IPS DF 4.7 (cell line): ENCODE measurements at regions not wholly inside any gene's neighbourhood (a gene's known extent, or its start where the extent isn't known, plus 50 kb on each side); places are given as distances from the start of the nearest gene placed in this dataset.

Source experiments
- DNase-seq: peaks from one replicate; pipeline ENCODE4 v3.0.0-alpha.2; 2013; ENCODE audit warnings: low spot score; ENCODE audit errors: extremely low read depth

GRCh38 chr6:10248378-10248843 is 166.5 kb downstream of the TFAP2A start:
- DNase-seq: no peak

DNA sequence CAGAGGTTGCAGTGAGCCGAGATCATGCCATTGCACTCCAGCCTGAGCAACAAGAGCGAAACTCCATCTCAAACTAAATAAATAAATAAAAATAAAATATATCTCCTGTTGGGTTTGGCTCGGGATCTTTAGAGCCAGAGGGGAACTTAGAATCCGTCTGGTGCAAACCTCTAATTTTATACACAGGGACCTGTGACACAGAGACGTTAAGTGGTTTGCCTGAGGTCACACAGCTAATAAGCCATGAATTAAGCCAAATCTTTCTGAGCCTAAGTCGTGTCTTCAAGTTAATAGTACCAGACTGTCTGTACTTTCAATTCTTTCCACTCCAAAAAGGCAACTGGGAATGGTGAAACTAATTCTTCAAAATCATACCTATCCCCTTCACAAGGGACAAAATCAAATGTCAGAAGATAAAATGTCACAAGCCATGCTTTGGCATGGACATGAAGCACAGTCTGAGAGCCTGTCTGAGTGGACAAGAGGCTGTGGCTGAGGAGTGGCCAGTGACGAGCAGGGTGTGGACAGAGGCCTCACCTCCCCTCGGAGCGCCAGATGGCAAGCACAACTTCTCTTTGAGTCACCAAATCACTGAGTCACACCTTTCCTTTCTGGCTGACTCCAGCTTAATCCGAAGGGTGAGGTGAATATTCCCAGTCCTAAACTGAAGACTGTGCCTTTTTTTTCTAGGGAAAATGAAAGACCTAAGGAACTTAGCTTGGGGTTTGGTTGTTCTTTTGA is 177.4 kb downstream of the TFAP2A start:
- DNase-seq: no peak

DNA sequence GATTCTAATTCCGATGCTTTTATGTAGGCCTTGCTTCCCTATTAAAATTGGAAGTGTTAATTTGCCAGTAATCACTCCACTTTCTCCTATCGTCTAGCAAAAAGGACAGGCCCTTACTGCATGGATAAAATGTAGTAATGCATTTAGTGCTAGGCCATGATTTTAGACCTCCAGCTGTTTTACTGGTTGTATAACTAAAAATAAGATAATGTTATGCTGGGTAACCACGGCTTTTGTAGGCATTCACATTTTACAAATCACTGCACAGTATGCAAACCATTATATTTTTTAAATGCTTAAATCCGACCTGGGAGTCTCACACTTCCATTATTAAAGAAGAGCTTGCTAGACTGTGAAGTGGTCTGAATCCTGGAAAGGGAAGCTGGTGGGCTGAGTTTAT is 179.5 kb downstream of the TFAP2A start:
- no peak for DNase-seq

DNA sequence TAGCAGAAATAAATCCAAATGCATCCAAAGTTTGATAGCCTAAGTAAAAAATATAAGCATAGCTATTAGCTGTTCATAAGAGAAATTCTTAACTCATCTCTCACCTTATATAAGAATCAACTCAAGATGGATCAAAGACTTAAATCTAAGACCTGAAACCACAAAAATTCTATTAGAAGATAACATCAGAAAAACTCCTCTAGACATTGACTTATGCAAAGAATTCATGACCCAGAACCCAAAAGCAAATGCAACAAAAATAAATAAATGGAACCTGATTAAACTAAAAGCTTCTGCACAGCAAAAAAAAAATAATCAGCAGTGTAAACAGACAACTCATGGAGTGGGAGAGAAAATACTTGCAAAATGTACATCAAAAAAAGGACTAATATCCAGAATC is 184.3 kb downstream of the TFAP2A start:
- no peak for DNase-seq

DNA sequence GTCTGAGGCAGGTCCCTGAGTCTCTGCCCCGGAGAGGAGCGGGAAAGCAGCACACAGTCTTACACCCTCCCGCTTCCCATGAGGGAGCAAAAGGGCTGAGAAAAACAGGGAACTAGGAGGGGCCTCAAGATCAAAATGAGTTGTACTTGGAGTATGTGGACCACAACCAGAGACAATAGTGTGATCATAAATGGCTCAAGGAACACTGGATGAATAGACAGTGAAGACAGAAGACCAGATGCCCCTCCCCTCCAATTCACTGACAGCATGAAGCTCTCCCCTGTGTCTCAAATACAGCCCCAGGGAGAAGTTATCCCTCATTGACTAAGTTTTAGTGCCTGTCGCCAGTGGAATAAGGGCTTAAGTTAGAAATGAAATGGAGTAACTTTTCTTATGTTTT is 191.0 kb downstream of the TFAP2A start:
- no peak for DNase-seq

GRCh38 chr6:10221178-10221577 is 193.7 kb downstream of the TFAP2A start:
- DNase-seq: no peak

DNA sequence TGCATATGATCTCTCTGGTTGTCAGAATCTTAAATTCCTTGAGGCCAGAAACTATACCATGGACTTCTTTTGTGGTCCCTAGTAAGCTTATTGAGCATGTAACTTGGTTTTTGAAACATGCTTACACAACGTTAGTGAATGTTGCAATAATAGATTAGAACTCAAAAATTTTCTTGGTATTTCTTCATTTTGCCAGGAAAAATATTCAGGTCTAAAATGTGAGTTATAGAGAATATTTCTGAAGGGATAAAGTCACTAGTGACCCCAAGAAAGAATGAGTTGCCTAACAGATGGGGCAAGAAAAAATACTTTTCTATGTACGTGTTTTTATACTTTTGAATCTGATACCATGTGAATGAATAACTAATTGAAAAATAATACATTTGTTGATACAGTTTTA is 195.4 kb downstream of the TFAP2A start:
- no peak for DNase-seq

DNA sequence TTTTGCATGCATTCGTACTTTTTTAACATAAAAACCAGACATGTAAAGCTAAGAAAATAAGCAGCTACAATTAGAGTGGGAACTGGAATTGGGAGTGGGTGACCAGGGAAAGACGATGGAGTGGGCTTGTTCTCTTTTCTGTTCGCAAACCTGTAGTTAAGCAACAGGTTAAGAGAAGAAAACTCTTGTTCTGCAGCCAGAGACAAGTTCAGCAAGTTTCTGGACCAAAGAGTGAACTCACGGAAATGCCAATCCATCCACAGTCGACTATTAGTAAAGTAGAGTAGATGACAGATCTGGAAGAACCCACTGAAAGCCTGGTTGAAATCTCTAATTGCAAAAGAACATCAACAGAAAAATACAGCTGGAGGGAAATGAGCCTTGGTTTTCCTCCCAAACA is 197.8 kb downstream of the TFAP2A start:
- DNase-seq: no peak

DNA sequence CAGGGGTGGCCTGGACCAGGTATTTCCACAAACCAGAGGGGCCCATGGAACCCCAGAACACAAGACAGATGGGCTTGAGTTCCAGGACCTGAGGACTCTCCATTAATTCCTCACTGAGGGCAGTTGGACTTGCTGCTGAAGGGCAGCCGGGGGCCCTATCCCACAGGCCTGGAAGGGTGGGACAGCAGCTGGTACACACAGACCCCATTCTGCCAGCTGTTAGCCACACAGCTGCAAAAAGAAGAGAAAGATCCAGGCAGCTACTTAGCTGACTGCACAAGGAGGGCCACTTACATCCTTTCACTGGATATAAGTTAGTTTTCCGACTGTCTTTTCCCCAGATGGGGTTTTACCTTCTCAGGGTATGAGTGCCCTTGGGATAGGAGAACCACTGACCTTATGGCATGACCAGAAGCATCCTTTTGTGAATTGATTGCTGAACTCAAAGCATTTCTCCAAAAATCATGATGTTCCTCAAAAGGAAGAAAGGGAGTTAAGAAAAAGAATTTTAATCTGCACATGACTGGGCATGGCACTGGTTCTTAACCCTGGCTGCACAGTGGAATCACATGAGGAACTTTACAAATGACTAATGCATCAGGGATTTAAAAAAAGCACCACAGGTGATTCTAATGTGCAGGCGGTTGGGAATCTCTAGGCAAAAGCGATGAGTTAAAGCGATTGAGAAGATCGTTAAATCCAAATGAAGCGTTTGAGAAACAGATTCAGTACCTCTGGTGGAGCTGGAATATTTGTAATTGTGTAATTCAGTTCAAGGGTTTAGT is 199.4 kb downstream of the TFAP2A start:
- no peak for DNase-seq

GRCh38 chr6:10210052-10210451 is 204.8 kb downstream of the TFAP2A start:
- no peak for DNase-seq

GRCh38 chr6:10205892-10206291 is 209.0 kb downstream of the TFAP2A start:
- no peak for DNase-seq

DNA sequence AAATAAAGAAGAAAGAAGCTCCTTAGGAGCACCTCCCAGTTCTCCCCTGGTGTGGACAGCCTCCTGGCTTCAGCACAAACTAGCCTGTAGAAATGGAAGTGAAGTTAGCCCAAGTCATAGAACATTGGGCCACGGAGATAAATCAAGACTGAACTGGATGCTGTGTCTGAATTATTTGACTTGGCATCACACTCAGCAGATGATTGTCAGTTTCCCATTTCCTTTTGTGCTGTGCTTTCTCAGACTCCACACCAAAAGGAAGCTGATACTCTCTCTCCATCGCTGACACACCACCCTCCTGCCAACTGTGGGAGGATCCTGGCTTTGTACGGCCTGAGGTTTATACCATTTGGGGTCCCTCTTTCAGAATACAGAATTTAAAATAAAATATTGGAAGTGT is 209.8 kb downstream of the TFAP2A start:
- DNase-seq: no peak

- DNase-seq: no peak
Measured at GRCh38 chr6:10203651-10204050, 211.2 kb downstream of the TFAP2A start.

DNA sequence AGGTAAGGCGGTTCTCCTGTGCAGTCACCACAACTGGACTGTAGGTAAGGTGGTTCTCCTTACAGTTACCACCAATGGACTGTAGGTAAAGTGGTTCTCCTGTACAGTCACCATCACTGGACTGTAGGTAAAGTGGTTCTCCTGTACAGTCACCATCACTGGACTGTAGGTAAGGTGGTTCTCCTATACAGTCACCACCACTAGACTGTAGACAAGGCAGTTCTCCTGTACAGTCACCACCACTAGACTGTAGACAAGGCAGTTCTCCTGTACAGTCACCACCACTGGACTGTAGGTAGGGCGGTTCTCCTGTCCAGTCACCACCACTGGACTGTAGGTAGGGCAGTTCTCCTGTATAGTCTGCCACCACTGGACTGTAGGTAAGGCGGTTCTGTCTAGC is 212.3 kb downstream of the TFAP2A start:
- no peak for DNase-seq

- no peak for DNase-seq
Measured at GRCh38 chr6:10201606-10202510, 213.0 kb downstream of the TFAP2A start.

- DNase-seq: no peak
Measured at GRCh38 chr6:10196090-10196489, 218.8 kb downstream of the TFAP2A start.

DNA sequence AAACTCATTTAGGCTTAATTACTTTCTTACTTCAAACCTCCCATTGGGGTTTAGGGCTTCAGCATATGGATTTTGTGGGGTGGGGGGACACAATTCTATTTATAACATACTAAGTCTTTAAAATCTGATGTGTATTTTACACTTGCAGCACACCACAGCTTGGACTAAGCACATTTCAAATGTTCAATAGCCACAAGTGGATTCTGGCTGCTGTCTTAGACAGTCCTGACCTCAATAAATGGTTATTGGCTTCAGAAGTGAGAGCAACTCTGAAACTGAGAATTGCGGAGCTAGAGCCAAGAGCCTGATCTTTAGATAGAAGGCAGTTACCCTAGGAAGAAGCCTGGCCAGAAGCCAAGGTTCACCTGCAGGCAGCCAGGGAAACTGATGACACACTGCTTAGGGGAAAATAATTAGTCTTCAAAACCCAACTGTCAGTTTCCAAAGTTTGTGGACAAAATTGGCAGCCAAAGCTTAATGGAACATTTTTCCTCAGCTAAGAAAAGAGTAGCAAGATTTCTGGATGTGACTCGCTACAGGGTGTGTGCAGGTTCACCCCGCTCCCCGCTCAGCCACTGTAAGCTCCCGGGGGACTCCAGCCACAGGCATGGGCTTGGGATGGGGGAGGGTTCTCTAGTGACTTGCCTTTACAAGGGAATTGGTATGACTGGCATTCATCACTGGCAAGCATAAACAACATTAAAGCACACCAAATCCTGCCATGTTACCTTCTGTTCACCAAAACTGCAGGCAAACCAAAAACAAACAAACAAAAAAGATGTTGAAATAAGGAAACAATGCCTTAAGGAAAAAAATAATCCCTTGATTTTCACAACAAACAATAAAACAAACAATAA is 219.8 kb downstream of the TFAP2A start:
- no peak for DNase-seq

- DNase-seq: no peak
Measured at GRCh38 chr6:10193321-10193720, 221.6 kb downstream of the TFAP2A start.

GRCh38 chr6:10190042-10190441 is 224.8 kb downstream of the TFAP2A start:
- no peak for DNase-seq

DNA sequence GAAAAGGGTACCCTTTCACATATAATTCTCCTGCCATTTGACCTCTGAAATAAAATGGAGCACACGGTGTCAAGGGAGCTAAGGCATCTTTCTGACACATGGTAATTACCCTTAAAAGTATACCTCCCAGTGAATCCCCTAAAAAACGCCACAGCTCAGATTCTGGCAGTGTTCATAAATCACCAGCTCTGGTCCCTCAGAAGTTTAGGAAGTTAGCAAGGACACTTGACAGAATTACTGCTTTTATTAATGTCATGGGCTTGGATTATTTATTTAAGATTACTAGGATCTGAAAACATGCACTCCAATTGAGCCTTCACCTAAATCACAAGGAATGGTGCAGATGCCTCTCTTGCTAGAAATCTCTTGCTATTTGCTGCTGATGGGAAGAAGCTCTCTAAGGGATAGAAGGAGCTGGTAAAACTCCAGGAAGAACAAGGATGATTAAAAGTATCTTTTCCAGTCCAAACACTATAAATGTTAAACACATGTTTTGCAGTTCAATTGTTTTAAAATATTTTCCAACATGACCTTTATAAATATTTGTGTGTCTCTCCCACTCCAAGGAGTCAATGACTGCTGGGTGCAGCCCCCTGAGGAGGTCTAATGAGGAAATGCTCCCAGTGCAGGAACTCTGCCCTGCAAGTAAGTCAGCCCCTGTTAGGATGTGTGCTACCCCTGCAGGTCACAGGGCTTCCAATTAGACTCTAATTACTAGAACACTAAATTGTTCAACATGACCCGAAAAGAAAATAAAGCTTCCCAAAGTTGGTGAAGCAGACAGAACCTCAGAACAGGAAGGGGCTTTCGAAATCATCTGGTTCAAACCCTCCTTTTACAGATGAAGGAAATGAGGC is 230.3 kb downstream of the TFAP2A start:
- no peak for DNase-seq
